GM13977 (cell line): ENCODE measurements at regions not wholly inside any gene's neighbourhood (a gene's known extent, or its start where the extent isn't known, plus 50 kb on each side); places are given as distances from the start of the nearest gene placed in this dataset.

Source experiments
- DNase-seq: peaks from one replicate; pipeline ENCODE4 v3.0.0; 2012; ENCODE audit warnings: low spot score
- CTCF ChIP-seq: IDR thresholded peaks from 2 replicates; pipeline ENCODE4 v1.5.1; 2012; ENCODE audit warnings: mild to moderate bottlenecking, control low read depth; ENCODE audit not compliant: insufficient read depth; ENCODE audit errors: extremely low read depth, missing control alignments
- in situ Hi-C: fragments of 300-500 bp; cut with MboI; formaldehyde crosslinking; loops from one replicate; pipeline ENCODE4 v1.12.0; 2022; ENCODE audit warnings: low sequenced_read_pairs, low pct_unique_long_range_greater_than_20kb, mixed read lengths, inconsistent platforms; ENCODE audit not compliant: unreplicated experiment

GRCh38 chr4:132123870-132124623 lies 1025.0 kb upstream of the PCDH10 start:
- DNase-seq: no peak
- in situ Hi-C loops: no loop called here
- no peak for TF ChIP-seq CTCF

GRCh38 chr4:132124624-132124974 lies 1024.5 kb upstream of the PCDH10 start:
- TF ChIP-seq CTCF: no peak
- in situ Hi-C loops: no loop called here
- no peak for DNase-seq

- no peak for DNase-seq
- in situ Hi-C loops: no loop called here
- no peak for TF ChIP-seq CTCF
Measured at GRCh38 chr4:132125131-132125530, 1024.0 kb upstream of the PCDH10 start.

- no peak for TF ChIP-seq CTCF
- in situ Hi-C loops: no loop called here
- no peak for DNase-seq
Measured at GRCh38 chr4:132132433-132132832, 1016.7 kb upstream of the PCDH10 start.

- in situ Hi-C loops: no loop called here
- TF ChIP-seq CTCF: no peak
- no peak for DNase-seq
Measured at GRCh38 chr4:132169660-132170059, 979.4 kb upstream of the PCDH10 start.

- in situ Hi-C loops: no loop called here
- TF ChIP-seq CTCF: no peak
- DNase-seq: no peak
Measured at GRCh38 chr4:132180020-132180427, 969.1 kb upstream of the PCDH10 start.
